ENCODE measurements at regions not wholly inside any gene's neighbourhood (a gene's known extent, or its start where the extent isn't known, plus 50 kb on each side); places are given as distances from the start of the nearest gene placed in this dataset.

DNA sequence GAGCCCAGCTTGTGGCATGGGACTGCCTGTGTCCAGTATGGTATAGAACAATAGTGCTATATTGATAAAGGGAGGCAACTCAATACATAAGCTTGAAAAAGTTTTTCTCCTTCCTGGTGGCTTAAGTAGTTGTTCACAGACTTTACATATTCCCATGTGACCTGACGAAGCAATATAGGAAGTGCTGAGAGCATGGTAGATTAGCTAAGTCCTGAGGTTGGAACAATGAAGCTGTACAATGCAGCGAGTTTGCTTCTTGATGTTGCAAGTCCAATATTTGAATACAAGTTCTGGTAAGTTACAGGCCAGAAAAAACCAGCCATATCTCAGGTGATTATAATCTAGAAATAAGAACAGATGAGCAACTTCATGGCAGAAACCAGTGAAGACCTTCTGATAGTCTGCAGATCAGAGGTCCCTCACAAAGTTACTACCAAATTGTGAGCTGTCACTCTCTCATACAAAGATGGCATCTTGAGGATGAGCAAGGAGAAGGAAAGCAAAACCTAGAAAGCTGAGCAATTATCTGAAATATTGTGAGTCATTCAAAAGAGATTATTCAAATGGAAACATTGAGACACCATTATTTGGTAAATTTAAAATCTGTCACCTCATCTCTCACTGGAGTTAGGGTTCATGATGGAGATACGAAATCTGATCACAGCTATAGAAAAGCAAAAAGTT lies 72.9 kb upstream of the BTG1 start:
- TF ChIP-seq, protein P1, sequence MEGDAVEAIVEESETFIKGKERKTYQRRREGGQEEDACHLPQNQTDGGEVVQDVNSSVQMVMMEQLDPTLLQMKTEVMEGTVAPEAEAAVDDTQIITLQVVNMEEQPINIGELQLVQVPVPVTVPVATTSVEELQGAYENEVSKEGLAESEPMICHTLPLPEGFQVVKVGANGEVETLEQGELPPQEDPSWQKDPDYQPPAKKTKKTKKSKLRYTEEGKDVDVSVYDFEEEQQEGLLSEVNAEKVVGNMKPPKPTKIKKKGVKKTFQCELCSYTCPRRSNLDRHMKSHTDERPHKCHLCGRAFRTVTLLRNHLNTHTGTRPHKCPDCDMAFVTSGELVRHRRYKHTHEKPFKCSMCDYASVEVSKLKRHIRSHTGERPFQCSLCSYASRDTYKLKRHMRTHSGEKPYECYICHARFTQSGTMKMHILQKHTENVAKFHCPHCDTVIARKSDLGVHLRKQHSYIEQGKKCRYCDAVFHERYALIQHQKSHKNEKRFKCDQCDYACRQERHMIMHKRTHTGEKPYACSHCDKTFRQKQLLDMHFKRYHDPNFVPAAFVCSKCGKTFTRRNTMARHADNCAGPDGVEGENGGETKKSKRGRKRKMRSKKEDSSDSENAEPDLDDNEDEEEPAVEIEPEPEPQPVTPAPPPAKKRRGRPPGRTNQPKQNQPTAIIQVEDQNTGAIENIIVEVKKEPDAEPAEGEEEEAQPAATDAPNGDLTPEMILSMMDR (conservative IDR thresholded peaks at IDR 0.05; ENCODE audit: low read length), result no peak
- no peak for TF ChIP-seq EZH2phosphoT487 (IDR thresholded peaks at IDR 0.05; ENCODE audit: borderline replicate concordance, low read depth, low read length)

Data from OCI-LY7 (cell line).